ENCODE measurements at regions not wholly inside any gene's neighbourhood (a gene's known extent, or its start where the extent isn't known, plus 50 kb on each side); places are given as distances from the start of the nearest gene placed in this dataset.

- DNase-seq (ENCODE audit: low read depth, low spot score) (no peak), FAIRE-seq (no peak)
- H3K4me2 ChIP-seq (ENCODE audit: control insufficient read depth, extremely low read depth, insufficient read depth, low read depth, low read length), result no peak overlapping the region
- H3K9me3 ChIP-seq (ENCODE audit: control insufficient read depth, low read depth, low read length), result no peaks in the 10 kb centered on the region
- dilution Hi-C loops (cut with MboI; ENCODE audit: extremely low pct_ligation_motif_present, low sequenced_read_pairs), result no loop called here
- H3K4me3 ChIP-seq (ENCODE audit: control insufficient read depth in 2 of 3, extremely low read depth in 1 of 3, insufficient read depth in 2 of 3, low read depth in 1 of 3, low read length in 3 of 3), result no peak overlapping the region
- no peaks in the 10 kb centered on the region for H3K27me3 ChIP-seq (ENCODE audit: control insufficient read depth, extremely low read depth, insufficient read depth, low read length)
- TF ChIP-seq CTCF (optimal IDR thresholded peaks at IDR 0.05 in 1 of 3, IDR thresholded peaks at IDR 0.05 in 1 of 3, conservative IDR thresholded peaks at IDR 0.05 in 1 of 3; ENCODE audit: extremely low read depth in 1 of 3, insufficient read depth in 2 of 3, low read length in 3 of 3) (no peak), EZH2 (IDR thresholded peaks at IDR 0.05; ENCODE audit: low read length) (no peak)
- H3K27ac ChIP-seq (ENCODE audit: control insufficient read depth, insufficient read depth, low read length), result no peak overlapping the region
- no peaks in the 10 kb centered on the region for H3K79me2 ChIP-seq (ENCODE audit: control insufficient read depth, insufficient read depth, low read length)
- no peaks in the 10 kb centered on the region for H3K4me1 ChIP-seq (ENCODE audit: control insufficient read depth, extremely low read depth, insufficient read depth, low read length)
- H2AFZ ChIP-seq (ENCODE audit: control insufficient read depth, low read length), result no peak overlapping the region
- no peak overlapping the region for H3K9ac ChIP-seq (ENCODE audit: control insufficient read depth, extremely low read depth, insufficient read depth, low read length)
- no peaks in the 10 kb centered on the region for H3K36me3 ChIP-seq (ENCODE audit: control insufficient read depth in 2 of 2, extremely low read depth in 1 of 2, insufficient read depth in 2 of 2, low read length in 2 of 2)
- H3K9me1 ChIP-seq (ENCODE audit: control insufficient read depth, extremely low read depth, insufficient read depth, low read length), result no peaks in the 10 kb centered on the region
- no peaks in the 10 kb centered on the region for H4K20me1 ChIP-seq (ENCODE audit: control insufficient read depth, extremely low read depth, insufficient read depth, low read length)
Observed at GRCh38 chr18:71673954-71674353, 870.2 kb downstream of the CBLN2 start.

- no peak for DNase-seq (ENCODE audit: low read depth, low spot score)
Observed at GRCh38 chr18:71673498-71673897, 870.6 kb downstream of the CBLN2 start.

More at GRCh38 chr18:71673498-71673897, 870.6 kb downstream of the CBLN2 start:
- Histone ChIP-seq H3K9ac (ENCODE audit: control insufficient read depth, extremely low read depth, insufficient read depth, low read length) (no peak overlapping the region), H3K27me3 (ENCODE audit: control insufficient read depth, extremely low read depth, insufficient read depth, low read length) (no peaks in the 10 kb centered on the region), H3K4me2 (ENCODE audit: control insufficient read depth, extremely low read depth, insufficient read depth, low read depth, low read length) (no peak overlapping the region), H3K9me3 (ENCODE audit: control insufficient read depth, low read depth, low read length) (no peaks in the 10 kb centered on the region), H3K36me3 (ENCODE audit: control insufficient read depth in 2 of 2, extremely low read depth in 1 of 2, insufficient read depth in 2 of 2, low read length in 2 of 2) (no peaks in the 10 kb centered on the region), H2AFZ (ENCODE audit: control insufficient read depth, low read length) (no peak overlapping the region), H3K79me2 (ENCODE audit: control insufficient read depth, insufficient read depth, low read length) (no peaks in the 10 kb centered on the region), H3K4me3 (ENCODE audit: control insufficient read depth in 2 of 3, extremely low read depth in 1 of 3, insufficient read depth in 2 of 3, low read depth in 1 of 3, low read length in 3 of 3) (no peak overlapping the region), H3K4me1 (ENCODE audit: control insufficient read depth, extremely low read depth, insufficient read depth, low read length) (no peaks in the 10 kb centered on the region), H4K20me1 (ENCODE audit: control insufficient read depth, extremely low read depth, insufficient read depth, low read length) (no peaks in the 10 kb centered on the region), H3K27ac (ENCODE audit: control insufficient read depth, insufficient read depth, low read length) (no peak overlapping the region), H3K9me1 (ENCODE audit: control insufficient read depth, extremely low read depth, insufficient read depth, low read length) (no peaks in the 10 kb centered on the region)
- FAIRE-seq, result no peak
- dilution Hi-C loops (cut with MboI; ENCODE audit: extremely low pct_ligation_motif_present, low sequenced_read_pairs), result no loop called here
- no peak for TF ChIP-seq EZH2 (IDR thresholded peaks at IDR 0.05; ENCODE audit: low read length)
- TF ChIP-seq CTCF (optimal IDR thresholded peaks at IDR 0.05 in 1 of 3, IDR thresholded peaks at IDR 0.05 in 1 of 3, conservative IDR thresholded peaks at IDR 0.05 in 1 of 3; ENCODE audit: extremely low read depth in 1 of 3, insufficient read depth in 2 of 3, low read length in 3 of 3), result no peak
